ENCODE measurements at regions not wholly inside any gene's neighbourhood (a gene's known extent, or its start where the extent isn't known, plus 50 kb on each side); places are given as distances from the start of the nearest gene placed in this dataset.

DNA sequence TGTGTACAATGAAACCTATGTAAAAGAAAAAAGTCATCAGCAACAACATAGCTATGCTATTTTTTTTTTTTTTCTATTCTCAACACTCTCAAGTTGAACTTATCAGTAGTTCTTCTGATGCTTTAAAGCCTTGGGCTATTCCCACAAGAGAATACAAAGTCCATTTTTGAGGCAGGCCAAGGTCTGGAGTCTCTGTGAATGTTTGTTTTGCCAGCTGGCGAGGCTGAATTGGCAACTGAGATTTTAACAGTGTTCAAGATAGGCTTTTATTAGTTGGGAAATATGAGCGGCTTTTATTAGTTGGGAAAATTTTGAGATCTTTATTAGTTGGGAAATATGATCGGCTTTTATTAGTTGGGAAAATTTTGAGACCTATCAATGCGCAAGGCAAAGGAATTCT, 336.6 kb downstream of the SLITRK2 start:
- no peak for DNase-seq

DNA sequence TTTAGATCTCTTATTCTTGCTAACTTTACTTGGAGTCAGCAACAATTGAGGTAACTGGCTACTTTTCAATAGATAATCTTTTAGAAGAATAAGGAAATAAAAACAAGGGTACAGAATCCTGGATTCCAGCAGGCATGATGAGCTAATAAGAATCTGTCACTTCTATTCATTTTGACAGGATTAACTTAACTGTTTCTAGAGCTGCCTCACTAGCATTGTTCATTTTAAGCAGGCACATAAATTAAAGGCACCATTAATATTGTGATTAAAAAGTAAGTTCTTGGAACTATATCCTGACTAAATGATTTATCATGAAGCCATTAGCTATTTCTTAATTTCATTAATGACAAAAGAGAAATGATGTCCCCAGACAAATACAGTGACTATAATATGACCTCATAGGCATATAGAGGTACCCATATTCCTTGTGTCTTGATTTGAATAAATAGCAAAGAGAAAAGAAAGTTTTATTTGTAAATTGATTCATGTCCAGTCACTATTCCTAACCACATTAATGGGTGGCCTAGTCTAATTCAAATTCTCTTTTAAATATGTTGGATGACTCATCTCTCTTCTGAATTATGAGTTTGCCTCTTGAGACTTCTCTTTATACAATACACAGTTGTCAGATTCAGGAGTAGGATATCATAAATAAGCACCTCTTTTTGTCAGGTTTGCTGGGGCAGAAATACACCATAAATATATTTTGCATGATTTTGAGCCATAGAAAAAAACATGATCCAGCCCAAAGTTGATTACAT, 343.0 kb downstream of the SLITRK2 start:
- DNase-seq = no peak

DNA sequence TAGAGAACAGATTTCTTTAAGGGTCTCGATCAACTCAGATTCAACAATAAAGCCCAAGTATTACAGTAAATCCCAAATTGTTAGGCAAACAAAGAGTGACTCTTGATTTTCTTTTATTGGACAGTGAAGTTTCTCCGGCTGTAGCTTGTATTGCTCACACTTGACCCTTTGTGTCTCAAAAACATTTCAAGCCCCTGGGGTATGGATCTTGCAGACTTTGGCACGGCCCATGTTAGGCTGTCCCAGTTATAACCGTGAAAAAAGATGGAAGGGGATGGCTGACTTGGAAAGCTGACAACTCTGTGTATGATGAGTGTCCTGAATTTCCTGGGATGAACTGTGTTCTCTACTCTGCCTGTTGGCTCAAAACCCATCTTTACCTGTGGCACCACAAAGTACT, 356.1 kb downstream of the SLITRK2 start:
- DNase-seq = no peak

DNA sequence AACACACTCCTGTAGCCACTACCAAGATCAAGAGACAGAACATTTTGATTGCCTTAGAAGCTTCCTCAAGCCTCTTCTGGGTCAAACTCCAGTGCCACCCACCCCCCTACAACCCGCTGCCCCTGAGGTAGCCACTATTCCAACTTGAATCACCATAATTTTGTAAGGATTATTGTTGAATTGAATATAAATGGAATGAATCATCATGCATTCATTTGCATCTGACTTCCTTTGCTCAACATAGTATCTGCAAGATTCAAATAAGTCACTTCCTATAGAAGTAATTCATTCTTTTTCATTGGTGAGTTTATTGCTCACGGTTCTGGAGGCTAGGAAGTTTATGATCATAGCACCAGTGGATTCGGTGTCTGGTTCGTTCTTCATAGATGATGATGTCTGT, 364.2 kb downstream of the SLITRK2 start:
- DNase-seq = no peak

DNA sequence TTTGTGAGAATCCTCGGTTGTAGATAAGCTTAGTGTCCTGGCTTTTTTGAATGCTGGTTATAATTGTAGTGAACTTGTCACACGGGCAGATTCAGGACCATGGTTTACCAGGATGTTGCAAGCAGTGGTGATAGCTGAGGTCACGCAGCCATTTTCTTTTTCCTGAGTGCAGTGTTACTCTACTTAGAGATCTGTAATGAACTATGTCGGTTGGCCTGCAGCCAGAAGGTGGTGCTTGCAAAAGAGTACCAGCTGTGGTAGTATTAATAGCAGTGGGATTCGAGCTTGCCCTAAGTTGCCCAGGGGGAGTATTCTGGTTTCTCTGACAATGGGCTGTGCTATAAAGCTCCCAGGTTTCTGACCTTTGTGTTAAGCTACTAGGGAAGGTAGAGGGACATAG, 368.9 kb downstream of the SLITRK2 start:
- DNase-seq = no peak

DNA sequence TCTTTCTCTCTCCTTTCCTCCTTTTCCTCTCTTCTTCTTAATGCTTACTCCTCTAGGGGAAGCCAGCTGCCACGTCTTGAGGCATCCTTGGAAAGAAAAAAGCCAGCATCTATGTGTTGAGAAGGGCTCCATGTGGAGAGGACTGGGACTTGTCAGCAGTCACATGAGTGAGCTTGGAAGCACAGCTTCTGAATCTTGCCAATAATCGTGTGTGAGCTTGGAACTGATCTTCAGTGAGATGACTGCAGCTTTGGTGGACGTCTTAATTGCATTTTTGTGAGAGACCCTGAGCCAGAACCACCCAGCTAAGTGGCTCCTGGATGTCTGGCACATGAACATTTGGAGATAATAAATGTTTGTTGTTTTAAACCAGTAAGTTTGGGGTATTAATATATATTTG, 371.7 kb downstream of the SLITRK2 start:
- no peak for DNase-seq

DNA sequence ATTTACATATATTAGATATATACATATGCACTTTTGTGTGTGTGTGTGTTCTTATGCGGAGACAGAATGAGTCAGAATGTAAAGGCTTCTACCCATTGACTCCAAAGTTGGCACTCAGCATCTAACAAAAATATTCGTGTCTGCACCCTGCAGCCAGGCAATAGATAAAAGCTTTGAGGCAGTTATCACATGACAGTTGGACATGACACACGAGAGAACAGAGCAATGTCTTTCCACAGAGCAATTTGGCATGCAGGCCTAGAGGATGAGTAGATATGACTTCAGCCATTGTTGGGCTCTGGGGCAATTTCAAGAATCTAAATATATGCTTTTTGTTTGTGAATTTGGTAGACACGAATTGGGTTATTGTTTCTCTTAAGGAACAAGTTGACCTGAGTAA, 391.2 kb downstream of the SLITRK2 start:
- DNase-seq = no peak

DNA sequence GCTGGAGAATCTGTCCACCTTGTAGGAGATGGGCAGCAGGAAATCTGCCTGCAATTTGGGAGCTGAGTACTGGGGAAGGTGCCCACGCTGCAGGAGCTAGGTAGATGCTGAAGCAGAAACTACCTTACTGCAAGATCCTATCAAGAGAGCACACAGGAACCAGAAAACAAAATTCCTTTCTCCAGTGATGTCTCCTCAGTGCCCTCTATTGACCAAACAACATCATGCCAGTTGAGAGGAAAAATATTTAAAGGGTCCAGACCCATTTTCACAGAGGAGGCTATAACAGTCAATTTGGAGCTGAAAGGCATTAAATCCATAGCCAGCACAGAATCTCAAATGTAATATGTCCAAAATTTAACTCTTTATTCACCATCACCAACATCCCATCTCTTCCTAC, 406.8 kb downstream of the SLITRK2 start:
- no peak for DNase-seq

DNA sequence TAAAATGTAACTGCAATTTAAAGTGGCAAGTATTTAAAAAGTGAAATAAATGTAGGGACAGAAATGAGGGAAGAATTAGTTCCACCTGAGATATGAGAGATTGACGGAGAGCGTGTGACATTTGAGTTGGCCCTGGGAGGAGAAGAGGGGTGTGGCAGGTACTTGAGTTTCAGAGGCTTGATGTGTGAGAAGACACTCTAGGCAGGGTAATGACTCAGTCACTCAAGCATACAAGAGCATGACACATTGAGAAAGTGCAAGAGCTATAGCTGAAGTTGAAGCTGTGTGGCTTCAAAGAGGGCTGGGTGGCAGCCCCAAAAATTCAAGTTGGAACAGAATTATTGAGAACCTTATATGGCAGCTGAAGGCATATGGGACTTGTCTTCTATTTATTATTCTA, 420.5 kb downstream of the SLITRK2 start:
- DNase-seq = peak; percentile 42 to 52

DNA sequence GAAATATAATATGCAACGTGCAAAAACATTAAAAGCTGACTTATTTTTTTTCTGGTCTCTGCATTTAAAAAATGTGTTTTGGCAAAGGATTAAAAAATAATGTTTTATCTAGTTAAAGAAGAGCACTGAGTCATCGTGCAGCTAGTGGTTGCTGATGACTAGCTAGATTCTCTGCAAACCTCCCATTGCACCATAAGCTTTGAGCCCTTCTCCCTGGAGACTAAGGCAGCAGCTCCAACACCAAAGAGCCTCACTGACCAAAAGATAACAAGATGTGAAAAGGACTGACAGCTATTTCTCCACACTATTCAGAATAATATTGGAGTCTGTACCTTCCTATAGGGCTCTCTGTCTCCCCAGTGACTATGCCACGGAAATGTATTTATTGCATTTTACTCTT, 424.3 kb downstream of the SLITRK2 start:
- DNase-seq = no peak

DNA sequence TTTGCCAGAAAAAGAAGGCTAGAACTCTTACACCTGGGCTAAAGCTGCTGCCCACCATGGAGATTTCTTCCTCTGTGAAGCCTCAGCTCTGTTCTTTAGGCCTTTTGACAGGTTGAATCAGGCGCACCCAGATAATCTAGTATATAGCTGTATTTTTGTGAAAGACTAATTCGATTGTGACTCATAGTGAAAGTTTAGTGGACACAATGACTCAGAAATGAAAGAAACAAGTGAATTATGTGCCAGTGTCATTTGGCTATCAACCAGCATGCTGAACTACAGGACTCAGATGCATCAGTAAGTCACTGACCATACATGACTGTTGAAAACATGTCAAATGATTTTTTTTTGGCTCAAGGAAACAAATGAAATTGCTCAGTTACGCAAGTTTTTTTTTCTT, 425.4 kb downstream of the SLITRK2 start:
- no peak for DNase-seq

DNA sequence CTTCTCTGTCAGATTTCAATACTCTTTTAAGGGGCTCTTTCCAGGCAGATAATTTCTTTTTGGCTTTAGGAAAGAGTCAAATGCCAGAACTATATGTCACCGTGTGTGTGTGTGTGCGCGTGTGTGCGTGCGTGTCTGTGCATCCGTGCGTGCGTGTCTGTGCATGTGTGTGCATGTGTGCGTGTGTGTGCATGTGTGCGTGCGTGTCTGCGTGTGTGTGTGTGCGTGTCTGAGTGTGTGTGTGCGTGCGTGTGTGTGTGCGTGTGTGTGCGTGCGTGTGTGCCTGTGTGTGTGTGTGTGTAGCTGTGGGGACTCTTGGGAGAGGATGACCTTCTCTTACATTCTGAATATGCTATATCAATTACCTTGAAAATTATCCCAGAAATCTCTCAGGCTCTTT, 441.6 kb downstream of the SLITRK2 start:
- DNase-seq = no peak

DNA sequence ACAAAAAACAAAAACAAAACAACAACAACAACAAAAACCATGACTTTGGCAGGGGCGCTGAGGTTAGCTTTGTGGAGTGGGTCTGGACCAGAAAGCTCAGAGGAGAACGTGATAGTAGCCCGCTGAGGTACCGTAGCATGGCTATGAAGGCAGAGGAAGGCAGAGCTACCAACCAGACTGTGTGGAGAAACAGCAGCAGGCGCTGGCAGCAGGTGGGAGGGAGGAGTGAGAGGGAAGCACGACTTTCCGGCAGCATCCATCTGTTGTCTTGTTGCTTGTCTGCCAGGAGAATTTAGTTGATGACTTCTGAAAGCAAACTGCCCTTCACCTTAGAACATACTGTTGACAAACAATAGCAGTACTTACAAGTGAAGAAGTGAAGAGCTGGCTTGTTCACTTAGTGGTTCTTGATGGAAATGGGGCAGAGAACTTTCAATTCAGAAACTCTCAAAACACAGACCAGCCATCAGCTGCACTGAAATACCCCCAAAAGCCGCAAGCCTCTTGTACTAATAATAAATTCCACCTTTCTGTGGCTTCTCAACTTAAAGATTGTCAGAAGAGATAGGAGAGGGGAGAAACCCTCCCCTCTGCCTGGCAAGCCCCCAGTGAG, 447.2 kb downstream of the SLITRK2 start:
- peak in 1 of 2 experiments; percentile 18 for DNase-seq

DNA sequence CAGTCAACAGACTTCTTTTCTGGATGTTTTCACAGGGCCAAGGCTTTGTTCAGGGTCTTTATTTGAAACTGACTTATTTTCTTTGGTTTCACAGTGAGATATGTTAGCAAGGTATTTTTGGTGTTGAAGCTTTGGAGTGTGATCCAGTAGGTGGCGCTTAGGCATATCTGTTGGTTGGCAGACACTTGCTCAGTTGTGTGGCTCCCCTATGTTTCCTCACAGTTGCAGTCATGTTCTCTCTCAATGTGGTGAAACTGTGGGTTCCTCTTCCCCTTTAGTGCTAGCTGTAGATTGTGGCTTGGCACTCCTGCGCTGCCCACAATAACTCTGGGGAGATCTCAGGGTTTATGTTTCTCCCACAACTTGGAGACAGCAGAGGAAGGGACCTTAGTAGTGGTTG, 460.8 kb downstream of the SLITRK2 start:
- no peak for DNase-seq
